NCI-H146 treated with DMSO at 0.1 percent for 48 hours (cell line): ENCODE measurements at regions not wholly inside any gene's neighbourhood (a gene's known extent, or its start where the extent isn't known, plus 50 kb on each side); places are given as distances from the start of the nearest gene placed in this dataset.

Source experiments
- DNase-seq: peaks from one replicate; lab custom pipeline; 2025; ENCODE audit not compliant: unreplicated experiment; lab: John Stamatoyannopoulos, UW

- no peak for DNase-seq
Observed at GRCh38 chr1:4561205-4561604, 93.2 kb upstream of the AJAP1 start.

- DNase-seq, result no peak
Observed at GRCh38 chr1:4562321-4562720, 92.1 kb upstream of the AJAP1 start.

GRCh38 chr1:4563586-4563985 lies 90.8 kb upstream of the AJAP1 start:
- DNase-seq, result no peak

- DNase-seq, result no peak
Observed at GRCh38 chr1:4564051-4564450, 90.4 kb upstream of the AJAP1 start.

- no peak for DNase-seq
Observed at GRCh38 chr1:4565166-4565565, 89.2 kb upstream of the AJAP1 start.

- DNase-seq, result no peak
Observed at GRCh38 chr1:4565801-4566449, 88.5 kb upstream of the AJAP1 start.

- no peak for DNase-seq
Observed at GRCh38 chr1:4571263-4571662, 83.1 kb upstream of the AJAP1 start.

GRCh38 chr1:4573526-4573925 lies 80.9 kb upstream of the AJAP1 start:
- no peak for DNase-seq

- DNase-seq, result no peak
Observed at GRCh38 chr1:4581807-4582206, 72.6 kb upstream of the AJAP1 start.

- DNase-seq, result no peak
Observed at GRCh38 chr1:4584449-4584848, 70.0 kb upstream of the AJAP1 start.

GRCh38 chr1:4585216-4585615 lies 69.2 kb upstream of the AJAP1 start:
- DNase-seq, result no peak

GRCh38 chr1:4585705-4586104 lies 68.7 kb upstream of the AJAP1 start:
- DNase-seq, result no peak

- no peak for DNase-seq
Observed at GRCh38 chr1:4586611-4587160, 67.7 kb upstream of the AJAP1 start.

GRCh38 chr1:4587721-4588120 lies 66.7 kb upstream of the AJAP1 start:
- DNase-seq, result no peak

- no peak for DNase-seq
Observed at GRCh38 chr1:4590756-4591155, 63.7 kb upstream of the AJAP1 start.

- DNase-seq, result no peak
Observed at GRCh38 chr1:4591926-4592325, 62.5 kb upstream of the AJAP1 start.

- no peak for DNase-seq
Observed at GRCh38 chr1:4593106-4593505, 61.3 kb upstream of the AJAP1 start.

- DNase-seq, result no peak
Observed at GRCh38 chr1:4594286-4594991, 60.0 kb upstream of the AJAP1 start.

GRCh38 chr1:4595341-4596225 lies 58.8 kb upstream of the AJAP1 start:
- no peak for DNase-seq

GRCh38 chr1:4596486-4596885 lies 57.9 kb upstream of the AJAP1 start:
- no peak for DNase-seq

GRCh38 chr1:4597020-4597419 lies 57.4 kb upstream of the AJAP1 start:
- no peak for DNase-seq

- no peak for DNase-seq
Observed at GRCh38 chr1:4598561-4598960, 55.8 kb upstream of the AJAP1 start.
